Stomach (tissue), 8 donors: ENCODE measurements at regions not wholly inside any gene's neighbourhood (a gene's known extent, or its start where the extent isn't known, plus 50 kb on each side); places are given as distances from the start of the nearest gene placed in this dataset.

Experiments used
- DNase-seq, 2 donors: peaks; one replicate each; pipeline versions ENCODE4 v3.0.0 to v3.0.0-alpha.2; 2013 to 2019
- H3K27ac ChIP-seq, 5 donors: fragments of 200-600 bp in 4 of 5; sonication (generic) in 4 of 5; one replicate each; pipeline ENCODE4 v1.5.1; 2013 to 2019; ENCODE audit warnings: mild to moderate bottlenecking in 1 of 5, moderate library complexity in 1 of 5
- H3K27me3 ChIP-seq, 3 donors: fragments of 200-600 bp; sonication (generic); one replicate each; pipeline ENCODE4 v1.5.1; 2017 to 2019; ENCODE audit warnings: mixed run types in 1 of 3
- H3K36me3 ChIP-seq, 4 donors: fragments of 200-600 bp; sonication (generic); 1 replicate in 3 of 4; 2 replicates in 1 of 4; pipeline ENCODE4 v1.5.1; 2016 to 2019
- H3K4me1 ChIP-seq, 4 donors: fragments of 200-600 bp; sonication (generic); one replicate each; pipeline ENCODE4 v1.5.1; 2016 to 2019
- H3K4me3 ChIP-seq, 4 donors: fragments of 200-600 bp; sonication (generic) in 3 of 4; one replicate each; pipeline ENCODE4 v1.5.1; 2016 to 2019; ENCODE audit warnings: mild to moderate bottlenecking in 1 of 4
- H3K9me3 ChIP-seq, 4 donors: fragments of 200-600 bp; sonication (generic); one replicate each; pipeline ENCODE4 v1.5.1; 2016 to 2019
- CTCF ChIP-seq, 7 experiments: fragments of 450-650 bp in 4 of 7; fragments of 200-600 bp in 3 of 7; sonication (generic) in 3 of 7; IDR thresholded peaks; one replicate each; pipeline ENCODE4 v1.5.1; 2016 to 2019; ENCODE audit warnings: antibody characterized with exemption in 7 of 7, control low read depth in 2 of 7, mild to moderate bottlenecking in 1 of 7
- EP300 ChIP-seq: sonication (generic); formaldehyde crosslinking; IDR thresholded peaks from one replicate; pipeline ENCODE4 v1.6.1; 2017; ENCODE audit warnings: antibody characterized with exemption
- POLR2A ChIP-seq, 4 donors: fragments of 450-650 bp; IDR thresholded peaks; one replicate each; pipeline ENCODE4 v1.6.1; 2016; ENCODE audit warnings: antibody characterized with exemption in 4 of 4, control low read depth in 2 of 4, mild to moderate bottlenecking in 1 of 4, moderate library complexity in 1 of 4
- POLR2AphosphoS5 ChIP-seq, 3 donors: sonication (generic); formaldehyde crosslinking; IDR thresholded peaks; one replicate each; pipeline ENCODE4 v1.6.1; 2016; ENCODE audit warnings: antibody characterized with exemption in 3 of 3
- WGBS, 5 donors: extraction: QIAGEN DNeasy Blood & Tissue Kit in 3 of 5; methylation state at CpG; one replicate each; pipeline versions ENCODE4 v1.1.5 to v1.1.7; 2013 to 2018; 5-methylcytosine and 5-hydroxymethylcytosine counted together
- intact Hi-C: fragments of 100-400 bp; cut with DNase I; formaldehyde crosslinking; loops from one replicate; pipeline ENCODE4 v1.15.1; 2023; ENCODE audit warnings: low total_unique reads
- donor health status: healthy with polysubstance abuse.
- donor health status: Bipolar disorder and iron deficiency.
- donor health status: healthy.

- no peak overlapping the region for H3K4me3 ChIP-seq
These were observed 164.0 kb downstream of the ALG10B start for GRCh38 chr12:38480594-38480993.

GRCh38 chr12:38484821-38485449, 168.4 kb downstream of the ALG10B start:
- Histone ChIP-seq H3K27ac (no peak overlapping the region), H3K36me3 (no peaks in the 10 kb centered on the region), H3K27me3 (no peaks in the 10 kb centered on the region), H3K4me3 (no peak overlapping the region), H3K4me1 (no peaks in the 10 kb centered on the region), H3K9me3 (no peaks in the 10 kb centered on the region)
- DNase-seq = no peak
- TF ChIP-seq CTCF (IDR thresholded peaks at IDR 0.05) (no peak), POLR2A (IDR thresholded peaks at IDR 0.05) (no peak), POLR2AphosphoS5 (IDR thresholded peaks at IDR 0.05) (no peak), EP300 (no peak)
- WGBS, 5 donors = 46 to 69% (median 60%) methylated on average over 2 of the region's 2 CpGs
- intact Hi-C loops = no loop called here

More at GRCh38 chr12:38480594-38480993, 164.0 kb downstream of the ALG10B start:
- H3K27ac ChIP-seq = no peak overlapping the region
- no peaks in the 10 kb centered on the region for H3K27me3 ChIP-seq
- H3K4me1 ChIP-seq = no peaks in the 10 kb centered on the region
- intact Hi-C loops = no loop called here
- TF ChIP-seq POLR2AphosphoS5 (IDR thresholded peaks at IDR 0.05) = no peak
- TF ChIP-seq POLR2A (IDR thresholded peaks at IDR 0.05) = no peak
- H3K36me3 ChIP-seq = no peaks in the 10 kb centered on the region
- DNase-seq = no peak
- H3K9me3 ChIP-seq = no peaks in the 10 kb centered on the region

GRCh38 chr12:38488866-38489265, 172.3 kb downstream of the ALG10B start:
- no peak for TF ChIP-seq POLR2A (IDR thresholded peaks at IDR 0.05)
- TF ChIP-seq CTCF (IDR thresholded peaks at IDR 0.05) = no peak
- TF ChIP-seq EP300 = no peak
- TF ChIP-seq POLR2AphosphoS5 (IDR thresholded peaks at IDR 0.05) = no peak

GRCh38 chr12:38490073-38490472, 173.5 kb downstream of the ALG10B start:
- H3K4me1 ChIP-seq = no peaks in the 10 kb centered on the region
- no peaks in the 10 kb centered on the region for H3K9me3 ChIP-seq
- no peaks in the 10 kb centered on the region for H3K36me3 ChIP-seq
- DNase-seq = no peak
- H3K27ac ChIP-seq = no peak overlapping the region
- 46 to 74% (median 63%) methylated on average over 5 of the region's 5 CpGs for WGBS, 5 donors
- intact Hi-C loops = no loop called here
- no peaks in the 10 kb centered on the region for H3K27me3 ChIP-seq
- H3K4me3 ChIP-seq = no peak overlapping the region
- TF ChIP-seq EP300 = no peak
- TF ChIP-seq POLR2AphosphoS5 (IDR thresholded peaks at IDR 0.05) = no peak
- TF ChIP-seq CTCF (IDR thresholded peaks at IDR 0.05) = no peak
- no peak for TF ChIP-seq POLR2A (IDR thresholded peaks at IDR 0.05)

More at GRCh38 chr12:38488866-38489265, 172.3 kb downstream of the ALG10B start:
- intact Hi-C loops = no loop called here
- H3K9me3 ChIP-seq = no peaks in the 10 kb centered on the region
- no peaks in the 10 kb centered on the region for H3K4me1 ChIP-seq
- no peak overlapping the region for H3K27ac ChIP-seq
- 66 to 75% (median 73%) methylated on average over 2 of the region's 2 CpGs for WGBS, 5 donors
- H3K27me3 ChIP-seq = no peaks in the 10 kb centered on the region
- no peak overlapping the region for H3K4me3 ChIP-seq
- DNase-seq = no peak
- no peaks in the 10 kb centered on the region for H3K36me3 ChIP-seq

- H3K9me3 ChIP-seq = no peaks in the 10 kb centered on the region
- H3K27me3 ChIP-seq = no peaks in the 10 kb centered on the region
- TF ChIP-seq POLR2A (IDR thresholded peaks at IDR 0.05) = no peak
- no peak for TF ChIP-seq POLR2AphosphoS5 (IDR thresholded peaks at IDR 0.05)
- TF ChIP-seq EP300 = no peak
- TF ChIP-seq CTCF (IDR thresholded peaks at IDR 0.05) = no peak
- no peaks in the 10 kb centered on the region for H3K4me1 ChIP-seq
- DNase-seq = no peak
- intact Hi-C loops = no loop called here
- H3K4me3 ChIP-seq = no peak overlapping the region
- WGBS, 5 donors = 21 to 30% (median 27%) methylated on average over 1 of the region's 1 CpG
- H3K27ac ChIP-seq = no peak overlapping the region
- no peaks in the 10 kb centered on the region for H3K36me3 ChIP-seq
These were observed 174.4 kb downstream of the ALG10B start for GRCh38 chr12:38490941-38491340.
